HUES6 (cell line): ENCODE measurements at regions not wholly inside any gene's neighbourhood (a gene's known extent, or its start where the extent isn't known, plus 50 kb on each side); places are given as distances from the start of the nearest gene placed in this dataset.

ENCODE experiments used
- H3K27ac ChIP-seq: 2 replicates; pipeline ENCODE4 v1.7.0; 2013; ENCODE audit warnings: low read depth, mild to moderate bottlenecking, low read length, inconsistent platforms
- H3K27me3 ChIP-seq: 2 replicates; pipeline ENCODE4 v1.6.1; 2013; ENCODE audit warnings: low read length; ENCODE audit not compliant: control insufficient read depth, insufficient read depth
- H3K36me3 ChIP-seq: 2 replicates; pipeline ENCODE4 v1.6.1; 2013; ENCODE audit warnings: low read length; ENCODE audit not compliant: control insufficient read depth, insufficient read depth
- H3K4me1 ChIP-seq: 2 replicates; pipeline ENCODE4 v1.6.1; 2013; ENCODE audit warnings: low read length; ENCODE audit not compliant: control insufficient read depth, insufficient read depth
- H3K4me3 ChIP-seq: 2 replicates; pipeline ENCODE4 v1.5.1; 2013; ENCODE audit warnings: low read depth, low read length
- H3K9ac ChIP-seq: one replicate; pipeline ENCODE4 v1.6.1; 2013; ENCODE audit warnings: mild to moderate bottlenecking, low read length
- H3K9me3 ChIP-seq: 2 replicates; pipeline ENCODE4 v1.6.1; 2013; ENCODE audit warnings: low read depth, low read length; ENCODE audit not compliant: control insufficient read depth, insufficient read depth

DNA sequence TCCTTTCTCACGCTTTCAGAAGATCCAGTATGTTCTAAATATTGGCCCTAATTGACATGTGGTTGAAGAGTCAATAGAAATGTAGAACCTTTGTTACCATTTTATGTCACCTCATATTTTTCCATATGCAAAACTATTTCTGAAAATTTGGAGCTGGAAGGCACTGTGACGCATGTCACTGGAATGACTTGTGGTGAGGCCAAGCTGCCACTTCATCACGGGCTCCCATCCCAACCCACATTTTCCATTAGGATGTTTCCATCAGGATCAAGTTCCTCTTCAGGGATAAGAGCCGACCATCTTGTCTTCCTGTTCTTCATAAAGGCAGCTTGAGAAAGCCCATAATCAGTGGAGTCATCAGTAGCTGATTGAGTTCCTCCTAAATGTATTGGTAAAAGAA, 1241.7 kb downstream of the GATA3 start:
- H3K27ac ChIP-seq, result no peak overlapping the region
- H3K4me3 ChIP-seq, result no peak overlapping the region
- no peaks in the 10 kb centered on the region for H3K36me3 ChIP-seq
- no peaks in the 10 kb centered on the region for H3K9me3 ChIP-seq
- H3K27me3 ChIP-seq, result no peaks in the 10 kb centered on the region
- H3K4me1 ChIP-seq, result peaks cover 8% of the 10 kb centered on the region; the same call in 1 of the 2 replicates
- H3K9ac ChIP-seq, result no peak overlapping the region

DNA sequence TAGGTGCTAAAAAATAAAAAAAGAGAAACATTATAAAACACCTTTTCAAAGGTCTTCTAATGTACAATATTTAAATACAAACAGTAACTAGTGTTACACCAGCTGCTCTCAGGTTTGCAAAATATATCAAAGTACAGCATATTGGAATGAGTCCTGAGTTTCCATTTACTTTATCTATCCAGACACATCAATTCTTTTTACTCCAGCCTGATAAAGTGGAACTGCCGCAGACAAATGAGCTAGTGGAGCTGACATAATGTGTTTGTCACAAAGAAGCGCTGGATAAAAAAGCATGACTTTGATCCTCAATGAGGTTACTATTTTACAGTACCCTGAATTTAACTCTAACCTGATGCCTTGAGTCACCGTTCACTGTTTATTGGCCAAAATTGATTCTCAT, 1243.1 kb downstream of the GATA3 start:
- no peak overlapping the region for H3K9ac ChIP-seq
- no peak overlapping the region for H3K4me3 ChIP-seq
- peaks cover 8% of the 10 kb centered on the region; the same call in 1 of the 2 replicates for H3K4me1 ChIP-seq
- no peaks in the 10 kb centered on the region for H3K36me3 ChIP-seq
- H3K9me3 ChIP-seq, result no peaks in the 10 kb centered on the region
- H3K27me3 ChIP-seq, result no peaks in the 10 kb centered on the region
- no peak overlapping the region for H3K27ac ChIP-seq

GRCh38 chr10:9299966-9300365, 1245.5 kb downstream of the GATA3 start:
- Histone ChIP-seq H3K27me3 (no peaks in the 10 kb centered on the region), H3K4me1 (0 out of 2 replicates have a peak, but pooled peaks cover 2% of the 10 kb centered on the region), H3K27ac (no peak overlapping the region), H3K4me3 (no peak overlapping the region), H3K9ac (no peak overlapping the region), H3K9me3 (no peaks in the 10 kb centered on the region), H3K36me3 (no peaks in the 10 kb centered on the region)

GRCh38 chr10:9301148-9301547, 1246.7 kb downstream of the GATA3 start:
- H3K36me3 ChIP-seq, result no peaks in the 10 kb centered on the region
- H3K27ac ChIP-seq, result no peak overlapping the region
- H3K9ac ChIP-seq, result no peak overlapping the region
- no peaks in the 10 kb centered on the region for H3K4me1 ChIP-seq
- no peaks in the 10 kb centered on the region for H3K9me3 ChIP-seq
- no peak overlapping the region for H3K4me3 ChIP-seq
- H3K27me3 ChIP-seq, result no peaks in the 10 kb centered on the region

DNA sequence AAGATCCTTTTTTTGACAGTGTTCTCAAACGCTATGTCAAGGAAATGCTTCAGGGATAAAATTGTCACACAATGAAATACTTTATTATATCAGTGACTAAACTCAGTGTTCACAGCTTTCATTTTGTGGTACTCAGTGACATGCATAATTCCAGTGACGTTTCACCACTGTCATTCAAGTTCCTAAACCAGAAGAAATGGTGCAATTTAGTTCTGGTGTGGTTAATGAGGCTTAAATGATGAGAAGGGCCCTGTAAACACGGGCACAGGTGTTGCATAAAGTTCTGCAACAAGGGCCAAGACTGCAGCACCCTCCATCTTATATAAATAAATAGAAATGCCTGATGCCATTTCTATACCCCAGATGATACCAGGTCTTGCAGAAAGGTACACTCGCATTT, 1247.1 kb downstream of the GATA3 start:
- Histone ChIP-seq H3K27me3 (no peaks in the 10 kb centered on the region), H3K27ac (no peak overlapping the region), H3K36me3 (no peaks in the 10 kb centered on the region), H3K9ac (no peak overlapping the region), H3K4me3 (no peak overlapping the region), H3K4me1 (no peaks in the 10 kb centered on the region), H3K9me3 (no peaks in the 10 kb centered on the region)

DNA sequence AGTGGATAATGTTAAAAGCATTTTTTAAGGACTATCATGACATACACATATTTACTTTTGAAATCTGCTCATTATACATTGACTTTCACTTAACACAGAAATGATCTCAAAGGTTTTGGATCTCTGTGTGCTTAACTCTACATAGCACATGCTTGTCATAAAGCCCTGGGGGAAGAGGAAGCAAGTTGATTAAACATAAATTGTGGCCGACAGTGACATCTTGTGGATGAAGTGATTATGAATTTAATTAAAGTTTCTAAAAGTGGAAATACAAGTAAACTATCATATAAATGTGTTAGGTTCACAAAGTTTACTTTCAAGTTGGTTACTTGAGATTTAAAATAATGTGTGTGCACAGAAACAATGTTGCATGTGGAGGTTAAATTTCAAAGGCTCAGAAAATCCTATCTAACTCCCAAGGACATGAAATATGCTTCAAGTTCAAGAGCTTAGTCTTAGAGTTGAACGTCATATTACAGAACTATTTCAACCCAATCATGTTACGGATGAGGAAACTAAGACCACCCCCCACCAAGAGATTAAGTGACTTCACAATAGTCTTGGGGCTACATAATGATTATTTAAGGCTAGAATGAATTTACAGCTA, 1247.8 kb downstream of the GATA3 start:
- Histone ChIP-seq H3K9ac (no peak overlapping the region), H3K4me1 (no peaks in the 10 kb centered on the region), H3K27me3 (no peaks in the 10 kb centered on the region), H3K4me3 (no peak overlapping the region), H3K36me3 (no peaks in the 10 kb centered on the region), H3K27ac (no peak overlapping the region), H3K9me3 (no peaks in the 10 kb centered on the region)

GRCh38 chr10:9305018-9305655, 1250.6 kb downstream of the GATA3 start:
- Histone ChIP-seq H3K27me3 (no peaks in the 10 kb centered on the region), H3K36me3 (no peaks in the 10 kb centered on the region), H3K27ac (no peak overlapping the region)

GRCh38 chr10:9311702-9312499, 1257.4 kb downstream of the GATA3 start:
- no peaks in the 10 kb centered on the region for H3K36me3 ChIP-seq
- no peak overlapping the region for H3K27ac ChIP-seq
- peaks cover 12% of the 10 kb centered on the region; the same call in 1 of the 2 replicates for H3K4me1 ChIP-seq
- H3K4me3 ChIP-seq, result no peak overlapping the region
- no peak overlapping the region for H3K9ac ChIP-seq
- no peaks in the 10 kb centered on the region for H3K27me3 ChIP-seq
- no peaks in the 10 kb centered on the region for H3K9me3 ChIP-seq

More at GRCh38 chr10:9305018-9305655, 1250.6 kb downstream of the GATA3 start:
- no peak overlapping the region for H3K4me3 ChIP-seq
- H3K4me1 ChIP-seq, result no peaks in the 10 kb centered on the region
- H3K9me3 ChIP-seq, result no peaks in the 10 kb centered on the region
- H3K9ac ChIP-seq, result no peak overlapping the region

DNA sequence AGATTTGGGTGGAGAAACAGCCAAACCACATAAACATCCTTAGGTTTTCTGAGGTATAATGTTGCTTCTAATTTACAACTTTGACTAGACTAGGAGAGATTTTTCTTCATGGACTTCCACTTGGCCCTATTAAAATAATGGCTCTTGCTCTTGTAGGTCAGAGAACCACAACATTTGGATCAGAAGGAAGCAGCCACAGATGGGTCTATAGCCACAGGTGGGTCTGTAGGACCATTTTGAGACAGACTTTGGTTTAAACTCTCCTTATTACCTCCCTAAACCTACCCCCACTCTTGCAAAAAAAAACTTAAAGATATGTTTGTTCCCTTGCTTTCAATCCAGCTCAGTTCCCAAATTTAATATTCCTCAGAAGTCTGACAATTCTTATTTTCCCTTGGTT, 1260.8 kb downstream of the GATA3 start:
- H3K27ac ChIP-seq, result no peak overlapping the region

DNA sequence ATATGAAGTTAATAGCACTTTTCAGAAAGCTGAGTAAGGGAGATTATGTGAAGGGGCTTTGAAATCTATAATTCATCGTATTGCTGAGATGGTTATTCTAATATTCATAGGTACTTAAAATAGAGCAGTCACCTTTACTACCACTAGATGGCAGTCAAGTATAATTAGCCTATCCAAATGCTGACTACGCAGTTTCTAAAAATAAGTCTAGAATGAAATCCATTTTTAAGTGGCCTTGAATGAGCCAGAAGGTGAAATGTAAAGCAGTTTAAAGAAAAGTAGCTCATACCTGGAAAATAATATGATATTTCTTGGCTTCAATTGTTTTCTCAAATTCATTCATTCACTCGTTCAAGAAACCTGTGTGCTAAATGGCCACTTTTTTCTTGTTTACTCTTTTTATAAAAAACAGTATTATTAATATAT, 1277.1 kb downstream of the GATA3 start:
- H3K4me1 ChIP-seq, result no peaks in the 10 kb centered on the region
- H3K36me3 ChIP-seq, result no peaks in the 10 kb centered on the region
- no peak overlapping the region for H3K9ac ChIP-seq
- H3K27me3 ChIP-seq, result no peaks in the 10 kb centered on the region
- H3K9me3 ChIP-seq, result peaks cover 2% of the 10 kb centered on the region; the same call in 1 of the 2 replicates
- H3K4me3 ChIP-seq, result no peak overlapping the region
- no peak overlapping the region for H3K27ac ChIP-seq

More for the DNA sequence above, 1260.8 kb downstream of the GATA3 start:
- Histone ChIP-seq H3K9ac (no peak overlapping the region), H3K4me1 (peaks cover 12% of the 10 kb centered on the region; the same call in 1 of the 2 replicates), H3K36me3 (no peaks in the 10 kb centered on the region), H3K4me3 (no peak overlapping the region), H3K9me3 (no peaks in the 10 kb centered on the region), H3K27me3 (no peaks in the 10 kb centered on the region)

DNA sequence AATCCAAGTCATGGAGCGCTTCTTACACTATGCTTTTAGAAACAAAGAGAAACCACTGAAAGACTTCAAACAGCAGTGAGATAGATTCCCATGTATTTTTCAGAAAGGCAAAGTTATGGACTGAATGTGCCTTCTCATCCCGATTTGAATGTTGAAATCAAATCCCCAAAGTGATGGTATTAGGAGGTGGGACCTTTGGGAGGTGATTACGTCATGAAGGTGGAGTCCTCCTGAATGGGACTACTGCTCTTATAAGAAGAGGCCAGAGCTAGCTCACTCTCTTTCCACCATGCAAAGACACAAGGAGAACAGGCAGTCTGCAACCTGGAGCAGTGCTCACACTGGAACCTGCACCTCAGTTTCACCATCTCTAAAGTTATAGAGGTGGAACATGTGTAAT, 1279.8 kb downstream of the GATA3 start:
- Histone ChIP-seq H3K27me3 (no peaks in the 10 kb centered on the region), H3K9ac (no peak overlapping the region)

More for the DNA sequence above, 1279.8 kb downstream of the GATA3 start:
- no peaks in the 10 kb centered on the region for H3K4me1 ChIP-seq
- peaks cover 4% of the 10 kb centered on the region; the same call in 1 of the 2 replicates for H3K9me3 ChIP-seq
- H3K27ac ChIP-seq, result no peak overlapping the region
- H3K36me3 ChIP-seq, result no peaks in the 10 kb centered on the region
- no peak overlapping the region for H3K4me3 ChIP-seq
